ENCODE measurements at regions not wholly inside any gene's neighbourhood (a gene's known extent, or its start where the extent isn't known, plus 50 kb on each side); places are given as distances from the start of the nearest gene placed in this dataset.

- TF ChIP-seq CTCF (conservative IDR thresholded peaks at IDR 0.05; ENCODE audit: low read depth in 2 of 2) (no peak), POLR2AphosphoS5 (IDR thresholded peaks at IDR 0.05; ENCODE audit: low read depth) (no peak), REST (IDR thresholded peaks at IDR 0.05; ENCODE audit: unreplicated experiment) (no peak), EZH2phosphoT487 (IDR thresholded peaks at IDR 0.05; ENCODE audit: unreplicated experiment) (no peak), ETS1 (IDR thresholded peaks at IDR 0.05) (no peak), CREB1 (CRISPR knock-in tag; IDR thresholded peaks at IDR 0.05; ENCODE audit: low read depth) (no peak), EZH2 (IDR thresholded peaks at IDR 0.05; ENCODE audit: low read depth, unreplicated experiment) (no peak), JUNB (IDR thresholded peaks at IDR 0.05; ENCODE audit: unreplicated experiment) (no peak)
These were observed 117.1 kb upstream of the MGAT5 start for GRCh38 chr2:134136731-134137130.

Measured in GM23338 (cell line).